GM12878 (cell line): ENCODE measurements at regions not wholly inside any gene's neighbourhood (a gene's known extent, or its start where the extent isn't known, plus 50 kb on each side); places are given as distances from the start of the nearest gene placed in this dataset.

Experiments used
- ATAC-seq: fragments of 200-7000 bp; cut with Tn5 transposase; 3 replicates; pipeline ENCODE4 v1.9.1; 2020; ENCODE audit warnings: mild to moderate bottlenecking, moderate library complexity
- BruUV-seq: library from RNA; stranded (reverse); fragments of 400-500 nt; replicated peaks from 2 replicates; lab custom pipeline; 2021; lab: Mats Ljungman, UMichigan
- CTCF ChIA-PET: fragments of 300-600 bp; sonication (Branson Sonifier 250); formaldehyde crosslinking; extraction: SDS; loops from one replicate; lab custom pipeline; 2021; ENCODE audit warnings: inconsistent platforms; lab: Yijun Ruan, JAX
- POLR2A ChIA-PET: fragments of 350-600 bp; formaldehyde crosslinking; extraction: SDS; loops from one replicate; lab custom pipeline; 2021; ENCODE audit warnings: inconsistent platforms; lab: Charles Lee
- RAD21 ChIA-PET: fragments of 300-600 bp; sonication (Branson Sonifier 250); formaldehyde crosslinking; loops from one replicate; lab custom pipeline; 2023; ENCODE audit warnings: antibody characterized with exemption; ENCODE audit not compliant: unreplicated experiment; lab: Charles Lee
- SMC1A ChIA-PET: fragments of 300-600 bp; sonication (Branson Sonifier 250); formaldehyde crosslinking; loops from one replicate; lab custom pipeline; 2023; ENCODE audit not compliant: unreplicated experiment, uncharacterized antibody; lab: Charles Lee
- DNase-seq: peaks from one replicate; pipeline ENCODE4 v3.0.0-alpha.2; 2011; ENCODE audit warnings: low read depth, low spot score
- FAIRE-seq: peaks from 3 replicates; lab custom pipeline; 2011; peaks lifted over from hg19 to GRCh38; lab: Jason Lieb, UNC
- H2AFZ ChIP-seq: 2 replicates; pipeline ENCODE4 v1.6.0; 2011; ENCODE audit warnings: low read depth, low read length, control low read depth; ENCODE audit not compliant: control insufficient read depth
- H3K27ac ChIP-seq: 2 replicates; pipeline ENCODE4 v1.5.1; 2011; ENCODE audit warnings: control low read depth; ENCODE audit not compliant: control insufficient read depth, insufficient read depth
- H3K27me3 ChIP-seq, 2 experiments: replicated peaks in 1 of 2; 2 replicates each; pipeline versions ENCODE4 v1.6.0 to v1.6.1; 2011; ENCODE audit warnings: low read length in 1 of 2; ENCODE audit not compliant: control insufficient read depth in 2 of 2, insufficient read depth in 2 of 2
- H3K36me3 ChIP-seq, 2 experiments: 2 replicates each; pipeline ENCODE4 v1.5.1; 2011; ENCODE audit warnings: low read length in 1 of 2; ENCODE audit not compliant: control insufficient read depth in 2 of 2, insufficient read depth in 2 of 2
- H3K4me1 ChIP-seq: 2 replicates; pipeline ENCODE4 v1.6.1; 2011; ENCODE audit warnings: mild to moderate bottlenecking, low read length, moderate library complexity, mixed read lengths; ENCODE audit not compliant: control insufficient read depth, insufficient read depth
- H3K4me2 ChIP-seq: 2 replicates; pipeline ENCODE4 v1.6.0; 2011; ENCODE audit warnings: control low read depth; ENCODE audit not compliant: control insufficient read depth, insufficient read depth
- H3K4me3 ChIP-seq: fragments of 200-600 bp; sonication (generic); 2 replicates; pipeline ENCODE4 v1.5.1; 2016
- H3K79me2 ChIP-seq: 2 replicates; pipeline ENCODE4 v1.6.0; 2011; ENCODE audit warnings: low read length; ENCODE audit not compliant: control insufficient read depth, insufficient read depth
- H3K9ac ChIP-seq: 2 replicates; pipeline ENCODE4 v1.8.0; 2011; ENCODE audit warnings: low read length, control low read depth, mixed read lengths; ENCODE audit not compliant: control insufficient read depth, insufficient read depth
- H3K9me3 ChIP-seq: replicated peaks from 3 replicates; pipeline ENCODE4 v1.5.1; 2011; ENCODE audit warnings: mild to moderate bottlenecking, low read length; ENCODE audit not compliant: control insufficient read depth, insufficient read depth
- H4K20me1 ChIP-seq: 2 replicates; pipeline ENCODE4 v1.6.0; 2011; ENCODE audit not compliant: control insufficient read depth, insufficient read depth
- ATF7 ChIP-seq: fragments of 450-650 bp; IDR thresholded peaks from 2 replicates; pipeline ENCODE4 v1.6.1; 2016; ENCODE audit warnings: low read depth, mild to moderate bottlenecking
- CBX5 ChIP-seq: sonication (generic); IDR thresholded peaks from 2 replicates; pipeline ENCODE4 v1.6.1; 2016; ENCODE audit warnings: low read depth, moderate library complexity, mild to moderate bottlenecking, inconsistent platforms
- CTCF ChIP-seq, 3 experiments: IDR thresholded peaks in 2 of 3; conservative IDR thresholded peaks in 1 of 3; 2 replicates each; pipeline ENCODE4 v1.5.1; 2011; ENCODE audit warnings: low read depth in 3 of 3, low read length in 3 of 3, mild to moderate bottlenecking in 3 of 3, control low read depth in 2 of 3, moderate library complexity in 2 of 3, inconsistent platforms in 1 of 3, mixed read lengths in 1 of 3; ENCODE audit not compliant: control insufficient read depth in 2 of 3, insufficient read depth in 1 of 3; ENCODE audit errors: extremely low read depth in 1 of 3
- MEF2A ChIP-seq: IDR thresholded peaks from 2 replicates; pipeline ENCODE4 v1.6.1; 2011; ENCODE audit warnings: low read depth, mild to moderate bottlenecking, low read length, moderate library complexity; ENCODE audit not compliant: insufficient read depth
- MTA3 ChIP-seq: IDR thresholded peaks from 2 replicates; pipeline ENCODE4 v1.6.1; 2012; ENCODE audit warnings: low read length, inconsistent platforms, borderline replicate concordance
- PAX5 ChIP-seq: IDR thresholded peaks from 2 replicates; pipeline ENCODE4 v1.6.1; 2011; ENCODE audit warnings: low read depth, low read length, borderline replicate concordance
- SKIL ChIP-seq: fragments of 450-650 bp; IDR thresholded peaks from 2 replicates; pipeline ENCODE4 v1.6.1; 2017; ENCODE audit warnings: mild to moderate bottlenecking, low read depth, inconsistent platforms; ENCODE audit not compliant: poor library complexity, severe bottlenecking
- SMARCA5 ChIP-seq: fragments of 450-650 bp; IDR thresholded peaks from 2 replicates; pipeline ENCODE4 v1.6.1; 2017; ENCODE audit warnings: mild to moderate bottlenecking
- SPI1 ChIP-seq: IDR thresholded peaks from 2 replicates; pipeline ENCODE4 v1.6.1; 2011; ENCODE audit warnings: low read depth, mild to moderate bottlenecking, low read length, moderate library complexity, borderline replicate concordance; ENCODE audit not compliant: insufficient read depth
- SRF ChIP-seq, 2 experiments: IDR thresholded peaks; 2 replicates each; pipeline ENCODE4 v1.6.1; 2011; ENCODE audit warnings: low read depth in 2 of 2, low read length in 2 of 2, mild to moderate bottlenecking in 1 of 2, moderate library complexity in 1 of 2
- ZNF274 ChIP-seq: IDR thresholded peaks from one replicate; pipeline ENCODE4 v1.8.0; 2011; ENCODE audit not compliant: insufficient read length, insufficient read depth
- WGBS: methylation state at CpG from one replicate; pipeline ENCODE4 v1.1.6; 2016; ENCODE audit warnings: low lambda C conversion rate; ENCODE audit not compliant: insufficient replicate concordance, insufficient coverage; ENCODE audit errors: missing lambda C conversion rate; 5-methylcytosine and 5-hydroxymethylcytosine counted together
- in situ Hi-C: fragments of 300-500 bp; cut with MboI; formaldehyde crosslinking; loops from 9 replicates; pipeline ENCODE4 v1.14.3; 2018; ENCODE audit warnings: mixed read lengths
- intact Hi-C: fragments of 100-400 bp; cut with micrococcal nuclease; formaldehyde crosslinking; loops from one replicate; pipeline ENCODE4 v1.14.2; 2022; ENCODE audit not compliant: unreplicated experiment

GRCh38 chr16:8055761-8056160, 534.5 kb downstream of the TMEM114 start:
- H2AFZ ChIP-seq, result no peak overlapping the region
- ChIA-PET SMC1A (no interaction called here), CTCF (no interaction called here), POLR2A (no interaction called here), RAD21 (no interaction called here)
- TF ChIP-seq ATF7, result no peak
- no peak for TF ChIP-seq CBX5
- TF ChIP-seq SKIL, result no peak
- TF ChIP-seq SMARCA5, result no peak
- no peak for TF ChIP-seq MTA3
- no peak overlapping the region for H3K9ac ChIP-seq
- no peaks in the 10 kb centered on the region for H3K79me2 ChIP-seq
- no peak overlapping the region for H3K4me2 ChIP-seq
- intact Hi-C loops (no loop called here), in situ Hi-C loops (no loop called here)
- no peaks in the 10 kb centered on the region for H3K4me1 ChIP-seq
- ATAC-seq (no peak), FAIRE-seq (no peak), DNase-seq (no peak)
- no peaks in the 10 kb centered on the region for H3K27me3 ChIP-seq
- H3K4me3 ChIP-seq, result no peak overlapping the region
- BruUV-seq, result no TSS peak
- no peaks in the 10 kb centered on the region for H3K36me3 ChIP-seq
- no peaks in the 10 kb centered on the region; the same call in 2 of the 3 replicates for H3K9me3 ChIP-seq
- 15% methylated on average over 4 of the region's 4 CpGs for WGBS
- H4K20me1 ChIP-seq, result no peaks in the 10 kb centered on the region
- H3K27ac ChIP-seq, result no peak overlapping the region

- DNase-seq, result no peak
- no peak overlapping the region for H3K9ac ChIP-seq
- ChIA-PET SMC1A (no interaction called here), POLR2A (no interaction called here), CTCF (no interaction called here), RAD21 (no interaction called here)
- no peaks in the 10 kb centered on the region for H4K20me1 ChIP-seq
- no peak overlapping the region for H3K4me2 ChIP-seq
- H3K27me3 ChIP-seq, result no peaks in the 10 kb centered on the region
- no TSS peak for BruUV-seq
- no peak for ATAC-seq
- WGBS, result 6% methylated on average over 4 of the region's 4 CpGs
- H3K79me2 ChIP-seq, result no peaks in the 10 kb centered on the region
- intact Hi-C loops, result no loop called here
- H2AFZ ChIP-seq, result no peak overlapping the region
- FAIRE-seq, result no peak
- no peaks in the 10 kb centered on the region; the same call in 2 of the 3 replicates for H3K9me3 ChIP-seq
- in situ Hi-C loops, result no loop called here
- H3K36me3 ChIP-seq, result no peaks in the 10 kb centered on the region
- no peaks in the 10 kb centered on the region for H3K4me1 ChIP-seq
- H3K4me3 ChIP-seq, result no peak overlapping the region
- TF ChIP-seq CTCF (IDR thresholded peaks at IDR 0.05 in 2 of 3, conservative IDR thresholded peaks at IDR 0.05 in 1 of 3; ENCODE audit: control insufficient read depth in 2 of 3, extremely low read depth in 1 of 3, insufficient read depth in 1 of 3, low read depth in 3 of 3, low read length in 3 of 3) (no peak), SRF (IDR thresholded peaks at IDR 0.05; ENCODE audit: low read depth in 2 of 2, low read length in 2 of 2) (no peak), MEF2A (no peak), PAX5 (no peak), ZNF274 (no peak), SPI1 (no peak)
- H3K27ac ChIP-seq, result no peak overlapping the region
These were observed 536.9 kb downstream of the TMEM114 start for GRCh38 chr16:8053437-8053836.
